ENCODE measurements at regions not wholly inside any gene's neighbourhood (a gene's known extent, or its start where the extent isn't known, plus 50 kb on each side); places are given as distances from the start of the nearest gene placed in this dataset.
"Not testable (repeated sequence)": the region's sequence is repeated elsewhere in the genome, so short reads cannot be mapped to it uniquely, and the experiment has no call there.

DNA sequence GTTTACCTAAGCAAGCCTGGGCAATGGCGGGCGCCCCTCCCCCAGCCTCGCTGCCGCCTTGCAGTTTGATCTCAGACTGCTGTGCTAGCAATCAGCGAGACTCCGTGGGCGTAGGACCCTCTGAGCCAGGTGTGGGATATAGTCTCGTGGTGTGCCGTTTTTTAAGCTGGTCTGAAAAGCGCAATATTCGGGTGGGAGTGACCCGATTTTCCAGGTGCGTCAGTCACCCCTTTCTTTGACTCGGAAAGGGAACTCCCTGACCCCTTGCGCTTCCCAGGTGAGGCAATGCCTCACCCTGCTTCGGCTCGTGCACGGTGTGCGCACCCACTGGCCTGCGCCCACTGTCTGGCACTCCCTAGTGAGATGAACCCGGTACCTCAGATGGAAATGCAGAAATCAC is 442.6 kb upstream of the MTPN start:
- DNase-seq (ENCODE audit: low read depth), result not testable (repeated sequence)

DNA sequence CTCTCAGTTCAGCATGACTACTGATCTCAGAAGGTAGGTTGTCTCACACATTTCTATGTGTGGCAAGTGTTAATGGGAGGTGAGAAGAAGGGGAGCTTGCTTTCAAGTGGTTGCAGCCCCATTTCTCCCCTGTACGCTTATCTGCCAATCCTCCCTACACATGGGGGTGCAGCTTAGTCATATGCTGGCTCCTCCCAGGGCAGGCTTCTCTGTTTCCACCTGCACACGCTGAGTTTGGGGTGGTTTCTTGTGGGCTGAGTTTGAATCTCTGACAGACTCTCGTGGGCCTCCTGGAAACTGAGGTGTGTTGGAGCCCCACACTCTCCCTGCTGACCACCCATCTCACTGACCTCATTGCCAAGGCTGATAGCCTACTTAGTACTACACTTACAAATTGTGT is 435.8 kb upstream of the MTPN start:
- no peak for DNase-seq (ENCODE audit: low read depth)

DNA sequence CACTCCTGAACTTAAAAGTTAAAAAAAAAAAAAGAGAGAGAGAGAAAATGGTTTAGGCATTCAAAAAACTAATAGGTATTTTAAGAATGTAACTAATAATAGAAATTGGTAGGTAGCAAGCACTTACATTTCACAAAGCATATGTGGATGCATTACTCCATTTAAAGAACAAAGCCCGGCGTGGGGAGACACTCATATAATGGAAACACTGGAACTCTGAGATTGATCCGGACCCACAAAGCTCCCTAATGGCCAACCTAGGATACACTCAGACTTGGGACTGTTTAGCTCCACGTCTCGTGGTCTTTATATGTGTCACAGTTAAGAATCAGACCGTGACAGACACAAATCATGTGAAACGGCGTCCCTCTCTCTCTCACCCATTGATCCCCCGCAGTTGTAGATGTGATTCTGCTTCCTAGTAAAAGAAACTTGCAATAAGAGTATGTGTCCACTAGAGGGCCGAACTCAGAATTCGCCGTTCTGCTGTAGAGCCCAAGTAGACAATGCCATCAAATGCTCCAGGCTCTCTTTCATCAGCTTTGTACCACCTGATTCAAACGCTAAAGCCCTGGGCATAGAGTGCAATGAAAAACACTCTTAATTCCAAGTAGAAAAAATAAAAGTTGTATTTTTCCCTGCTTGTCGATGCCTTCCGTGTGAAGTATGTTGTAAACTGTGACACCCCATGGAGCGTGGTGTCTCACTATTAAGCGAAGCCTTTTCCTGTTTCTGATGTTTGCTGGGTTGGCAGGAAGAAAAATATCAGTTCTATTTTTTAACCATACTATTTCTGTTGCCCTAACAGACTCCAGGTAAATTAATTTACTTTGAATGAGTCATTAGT is 429.0 kb upstream of the MTPN start:
- DNase-seq (ENCODE audit: low read depth), result no peak

DNA sequence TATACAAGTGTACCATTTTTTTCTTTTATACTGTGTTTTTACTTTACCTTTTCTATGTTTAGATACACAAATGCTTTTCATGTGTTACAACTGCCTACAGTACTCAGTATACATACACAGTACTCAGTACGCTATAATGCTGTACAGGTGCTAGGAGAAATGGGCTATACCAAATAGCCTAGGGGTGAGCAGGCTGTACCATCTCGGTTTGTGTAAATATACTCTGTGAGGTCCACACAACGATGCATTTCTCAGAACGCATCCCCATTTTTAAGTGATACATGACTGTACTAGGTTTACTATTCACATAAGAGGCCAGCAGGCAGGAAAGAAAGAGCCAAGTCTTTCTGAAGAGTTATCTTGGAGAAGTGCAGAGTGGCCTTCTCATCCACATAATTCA is 426.4 kb upstream of the MTPN start:
- no peak for DNase-seq (ENCODE audit: low read depth)

DNA sequence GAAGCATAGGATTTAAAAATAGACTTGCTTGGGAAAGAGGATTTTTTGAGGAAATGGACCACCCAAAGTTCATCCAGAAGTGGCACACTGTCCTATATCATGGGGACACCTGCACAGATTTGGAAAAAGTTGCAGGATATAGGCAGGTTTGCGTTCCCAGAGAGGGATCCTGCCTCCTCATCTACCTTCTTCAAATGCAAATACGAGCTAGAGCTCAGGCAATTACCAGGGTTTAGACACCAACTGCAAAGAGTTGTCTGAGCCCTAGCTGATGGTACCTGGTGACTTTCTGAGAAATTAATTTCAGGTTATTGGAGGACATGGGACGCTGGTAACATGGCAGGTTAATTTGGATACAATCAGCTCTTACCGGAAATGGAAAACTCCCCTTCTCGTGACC is 423.7 kb upstream of the MTPN start:
- no peak for DNase-seq (ENCODE audit: low read depth)

DNA sequence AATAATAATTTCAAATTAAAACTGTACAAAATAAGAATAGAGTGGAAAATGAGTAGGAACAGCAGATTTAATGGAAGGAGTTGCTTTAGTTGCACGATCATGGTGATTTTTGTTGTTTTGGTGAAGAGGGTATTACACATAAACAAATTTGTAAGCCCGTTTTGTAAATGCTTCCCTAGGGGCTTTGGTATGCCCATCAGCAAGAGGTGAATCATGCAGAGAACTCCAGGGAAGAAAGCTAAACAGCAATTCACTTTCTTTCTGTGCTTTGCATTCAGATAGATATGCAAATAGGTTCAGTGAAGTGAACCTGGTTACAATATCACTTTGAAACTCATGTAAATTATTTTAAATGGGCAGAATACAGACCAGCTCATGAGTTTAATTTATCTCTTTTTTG is 422.2 kb upstream of the MTPN start:
- no peak for DNase-seq (ENCODE audit: low read depth)

DNA sequence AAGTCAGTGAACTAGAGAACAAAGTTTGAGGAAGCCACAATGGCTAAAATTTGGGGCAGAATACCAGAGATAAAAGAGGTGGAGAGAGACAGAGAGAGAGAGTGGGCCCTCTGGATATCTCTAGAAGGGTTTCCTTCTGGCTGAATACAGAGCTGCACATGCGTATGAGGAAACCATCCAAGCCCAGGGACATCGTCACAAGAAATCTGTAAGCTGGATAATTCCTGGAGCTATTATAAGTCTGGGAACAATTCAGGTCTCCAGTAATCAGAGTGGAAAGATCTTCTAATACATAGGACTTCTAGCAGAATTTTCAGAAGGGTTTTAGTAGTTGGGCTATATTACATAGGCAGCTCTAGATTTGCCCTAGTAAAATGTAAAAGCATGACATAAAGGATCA is 415.7 kb upstream of the MTPN start:
- no peak for DNase-seq (ENCODE audit: low read depth)

DNA sequence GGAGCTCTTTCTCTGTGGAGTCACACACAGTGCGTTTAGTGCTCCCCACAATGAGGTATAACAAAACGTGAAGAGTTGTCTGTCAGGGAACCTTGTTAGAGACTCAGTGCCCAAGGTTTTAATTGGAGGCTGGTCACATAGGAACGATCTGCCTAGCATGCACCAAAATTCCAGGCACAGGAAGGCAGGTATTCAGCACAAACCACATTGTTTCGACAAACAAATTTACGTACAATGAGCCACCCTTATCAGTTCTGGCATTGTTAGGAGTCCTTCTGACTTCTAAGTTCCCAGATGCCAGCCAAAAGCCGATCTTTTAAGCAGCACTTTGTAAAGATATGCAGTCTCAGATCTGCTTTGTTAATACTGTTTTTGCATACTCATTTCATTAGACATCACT is 414.2 kb upstream of the MTPN start:
- DNase-seq (ENCODE audit: low read depth), result no peak

DNA sequence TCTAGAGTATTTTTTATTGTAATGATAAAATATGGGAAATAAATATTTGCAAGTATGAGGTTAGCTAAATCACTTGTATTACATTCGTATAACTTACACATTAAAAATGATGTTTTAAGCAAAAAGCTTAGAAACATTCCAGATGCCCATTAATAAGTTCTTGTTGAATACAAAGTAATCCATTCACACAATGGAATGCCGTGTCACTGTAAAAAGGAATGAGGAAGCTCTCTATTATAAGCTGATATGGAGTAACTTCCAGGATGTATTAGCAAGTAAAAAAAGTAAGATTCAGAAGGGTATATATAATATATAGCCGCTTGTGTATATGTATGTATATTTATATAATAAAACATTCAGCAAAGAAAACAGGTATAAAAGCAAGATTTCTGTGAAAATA is 412.8 kb upstream of the MTPN start:
- DNase-seq (ENCODE audit: low read depth), result no peak

DNA sequence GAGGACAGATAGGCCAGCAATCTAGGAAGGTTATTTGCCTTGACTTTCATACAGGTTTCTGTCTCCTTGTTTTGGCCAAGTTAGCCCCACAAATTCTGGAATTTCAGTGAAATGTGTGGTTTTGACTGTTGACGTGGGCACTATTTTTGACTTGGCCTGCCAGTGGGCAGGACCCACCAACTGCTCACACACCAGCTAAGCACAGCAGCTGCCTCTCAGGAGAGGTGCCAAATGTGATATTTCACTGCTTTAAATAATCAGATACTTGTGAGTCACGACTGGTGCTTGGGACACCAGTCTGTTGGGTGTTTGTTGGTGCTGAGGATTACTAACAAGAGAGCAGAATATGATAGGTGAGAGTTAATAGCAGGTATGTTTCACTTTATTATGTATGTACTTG is 409.7 kb upstream of the MTPN start:
- DNase-seq (ENCODE audit: low read depth), result no peak

DNA sequence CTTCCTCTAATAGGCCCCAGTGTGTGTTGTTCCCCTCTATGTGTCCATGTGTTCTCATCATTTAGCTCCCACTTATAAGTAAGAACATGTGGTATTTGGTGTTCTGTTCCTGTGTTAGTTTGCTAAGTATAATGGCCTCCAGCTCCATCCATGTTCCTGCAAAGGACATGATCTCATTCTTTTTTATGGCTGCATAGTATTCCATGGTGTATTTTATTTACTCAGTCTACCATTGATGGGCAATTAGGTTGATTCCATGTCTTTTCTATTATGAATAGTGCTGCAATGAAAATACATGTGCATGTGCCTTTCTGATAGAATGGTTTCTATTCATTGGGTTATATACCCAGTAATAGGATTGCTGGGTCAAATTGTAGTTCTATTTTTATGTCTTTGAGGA is 394.2 kb upstream of the MTPN start:
- DNase-seq (ENCODE audit: low read depth), result not testable (repeated sequence)

DNA sequence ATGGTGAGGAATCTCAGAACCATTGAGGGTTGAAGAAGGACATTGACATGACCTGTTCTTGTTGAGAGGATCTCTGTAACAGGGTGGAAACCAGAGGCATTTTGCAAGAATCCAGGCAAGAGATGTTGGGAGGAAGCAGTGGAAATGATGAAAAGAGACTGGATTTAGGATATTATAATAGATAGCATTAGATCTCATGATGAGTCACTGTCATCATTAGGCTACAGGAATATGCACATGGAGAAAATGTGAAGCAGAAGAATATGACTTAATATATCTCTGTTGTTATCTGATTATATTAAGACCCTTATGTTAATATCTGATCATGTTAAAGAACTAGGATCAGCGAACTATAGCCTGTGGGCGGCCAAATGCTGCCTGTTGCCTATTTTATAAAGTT is 393.0 kb upstream of the MTPN start:
- no peak for DNase-seq (ENCODE audit: low read depth)

DNA sequence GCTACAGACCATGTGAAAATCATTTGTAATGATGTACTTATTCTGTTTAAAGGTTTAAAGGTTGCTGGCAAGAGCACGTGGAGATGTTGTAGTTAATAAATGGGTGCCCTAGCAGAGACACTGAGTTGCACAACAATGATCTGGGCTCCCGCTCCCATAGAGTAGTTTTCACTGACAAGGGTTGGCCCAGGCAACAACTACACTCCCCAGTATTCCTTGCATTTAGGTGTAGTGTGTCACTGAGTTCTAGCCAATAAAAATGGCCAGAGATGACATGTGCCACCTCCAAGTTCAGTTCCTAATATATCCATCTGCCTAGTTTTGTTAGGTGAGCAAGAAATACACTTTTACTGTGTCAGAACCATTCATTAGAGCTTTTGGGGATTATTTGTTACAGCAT is 392.1 kb upstream of the MTPN start:
- DNase-seq (ENCODE audit: low read depth), result no peak

DNA sequence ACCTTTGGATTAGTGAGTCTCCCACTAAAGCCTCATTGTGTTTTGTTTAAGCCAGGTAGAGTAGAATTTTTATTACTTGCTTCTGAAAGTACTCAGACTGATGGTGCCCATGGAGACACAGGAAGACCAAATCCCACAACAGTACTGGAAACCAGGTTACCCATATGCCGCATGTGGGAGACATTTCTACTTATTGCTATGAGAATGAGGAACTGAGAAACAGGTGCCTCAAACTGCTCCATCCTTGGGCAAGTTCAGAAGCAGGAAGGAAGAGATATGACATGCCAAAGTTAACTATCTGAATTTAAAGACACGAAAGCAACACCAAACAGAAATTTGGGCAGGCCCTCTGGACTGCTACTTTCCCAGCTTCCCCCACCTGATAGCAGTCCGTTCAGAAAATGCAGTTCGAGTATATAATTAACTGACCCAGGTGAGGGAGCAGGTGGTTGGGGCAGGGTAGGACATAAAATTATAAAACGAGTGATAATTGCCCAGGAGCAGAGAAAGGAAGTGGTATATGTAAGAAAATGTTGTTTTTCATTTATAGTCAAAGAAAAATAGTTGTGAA is 382.3 kb upstream of the MTPN start:
- DNase-seq (ENCODE audit: low read depth), result no peak

DNA sequence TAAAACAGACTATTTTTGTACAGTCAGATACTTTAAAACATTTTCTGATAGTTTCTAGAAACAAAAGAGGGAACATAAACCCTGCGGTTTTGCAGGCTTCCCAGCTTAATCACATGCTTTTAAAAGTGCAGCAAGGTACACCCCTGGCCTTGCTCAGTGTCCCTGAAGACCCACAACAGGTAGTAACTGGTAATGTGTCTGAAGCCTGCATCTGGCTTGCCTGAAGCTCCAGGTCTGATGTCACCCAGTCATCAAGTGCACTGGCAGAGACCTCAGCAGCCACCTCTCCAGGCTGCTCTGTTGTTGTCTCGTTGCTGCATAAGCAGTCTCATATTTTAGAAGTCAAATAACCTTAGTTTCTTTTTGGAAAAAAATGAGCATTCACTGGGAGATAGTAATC is 376.1 kb upstream of the MTPN start:
- DNase-seq (ENCODE audit: low read depth), result no peak

DNA sequence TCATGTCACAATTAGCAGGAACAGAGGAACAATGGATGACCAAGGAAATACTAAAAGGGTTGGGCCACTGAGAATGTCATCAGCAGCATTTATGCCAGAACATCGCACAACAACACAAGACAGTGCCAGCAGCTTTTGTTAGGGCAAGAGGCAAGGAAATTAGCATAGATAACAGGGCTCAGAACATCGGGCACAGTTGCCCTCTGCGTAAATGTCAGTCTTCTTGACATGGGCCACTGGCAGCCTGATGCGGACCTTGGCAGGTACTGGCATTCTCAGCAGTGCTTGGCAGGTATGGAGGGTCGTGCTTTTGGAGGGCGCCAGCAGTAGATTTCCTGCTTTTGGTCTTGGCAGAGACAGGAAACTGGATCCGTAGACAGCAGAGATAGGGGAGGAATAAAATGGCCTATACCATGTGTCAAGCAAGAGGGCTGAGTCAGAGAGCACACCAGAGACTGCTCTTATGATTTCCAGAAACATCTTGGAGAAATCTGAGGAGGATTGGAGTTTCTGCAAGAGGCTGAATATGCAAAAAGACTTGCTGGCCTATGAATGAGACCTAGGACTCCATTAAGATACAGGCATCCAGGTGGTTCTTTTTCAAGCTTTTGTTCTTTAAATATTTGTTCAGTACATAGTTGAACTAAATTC is 371.5 kb upstream of the MTPN start:
- no peak for DNase-seq (ENCODE audit: low read depth)

DNA sequence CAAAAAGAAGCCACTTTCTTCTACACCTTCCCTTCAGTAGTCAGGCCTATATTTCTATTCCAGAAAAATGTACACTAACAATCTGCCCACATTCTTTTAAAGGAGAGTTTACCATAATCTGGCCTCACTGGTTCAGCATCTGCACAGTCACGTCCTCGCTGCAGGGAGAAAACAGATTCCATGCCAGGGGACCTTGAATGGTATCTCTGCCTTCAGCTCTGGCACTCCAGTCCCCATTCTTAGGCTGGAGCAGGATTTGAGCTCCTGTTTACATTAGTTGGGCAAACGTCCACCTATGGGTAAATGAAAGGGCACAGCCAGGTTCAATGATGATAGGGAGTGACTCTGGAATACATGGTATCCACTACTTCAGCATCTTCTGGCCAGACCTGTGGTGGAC is 371.0 kb upstream of the MTPN start:
- no peak for DNase-seq (ENCODE audit: low read depth)

DNA sequence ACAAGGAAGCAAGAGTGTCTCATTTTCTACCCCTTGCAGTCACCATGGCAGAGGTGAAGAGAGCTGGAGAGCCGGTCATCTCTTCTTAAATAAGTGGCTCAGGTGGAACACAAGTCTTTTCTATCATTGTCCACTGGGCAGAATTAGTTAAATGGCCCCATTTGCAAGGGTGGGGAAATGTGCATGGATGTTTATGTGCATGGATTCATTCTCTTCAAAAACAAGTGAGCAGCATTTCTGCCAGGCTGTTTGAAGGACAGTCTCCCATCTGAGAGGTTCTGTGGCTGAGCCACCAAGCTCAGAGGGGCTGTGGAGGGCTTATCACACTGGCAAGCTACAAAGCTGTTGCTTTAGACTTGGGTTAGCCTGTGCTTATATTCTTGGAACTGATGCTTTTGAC is 370.3 kb upstream of the MTPN start:
- DNase-seq (ENCODE audit: low read depth), result no peak

DNA sequence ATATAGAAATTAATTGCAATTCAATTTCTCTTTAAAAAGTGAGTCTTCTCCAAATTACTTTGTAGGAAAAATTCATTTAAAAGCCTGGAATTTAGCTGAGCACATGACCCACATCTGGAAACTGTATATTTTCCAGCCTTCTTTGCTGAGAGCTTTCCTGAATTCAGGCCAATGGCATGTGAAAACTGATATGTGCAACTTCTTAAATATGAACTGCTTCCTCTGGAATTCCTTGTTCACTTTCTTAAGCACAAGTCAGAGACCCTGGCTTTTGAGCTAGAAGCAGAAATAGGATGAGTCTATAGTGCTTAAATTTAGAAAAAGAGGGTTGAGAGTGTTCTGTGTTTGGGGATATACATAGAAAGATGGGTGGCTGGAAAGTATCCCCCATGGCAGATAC is 365.1 kb upstream of the MTPN start:
- no peak for DNase-seq (ENCODE audit: low read depth)

DNA sequence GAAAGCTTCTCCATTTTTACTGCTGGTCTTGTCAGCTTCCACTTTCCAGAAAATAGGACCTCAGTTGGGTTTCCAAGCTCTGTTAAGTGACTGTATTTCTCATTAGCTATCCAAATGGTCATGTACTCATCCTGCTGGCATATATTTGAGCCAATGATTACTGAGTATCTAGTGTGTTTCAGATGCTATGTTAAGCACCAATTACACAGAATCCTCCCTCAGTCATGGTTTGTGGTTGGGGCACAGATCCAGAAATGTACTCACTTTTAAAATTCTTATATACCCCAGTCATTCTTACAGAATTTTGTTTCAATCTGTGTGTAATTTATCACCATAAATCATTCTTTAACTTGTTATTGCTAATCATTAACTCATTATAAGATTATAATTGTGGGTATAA is 362.3 kb upstream of the MTPN start:
- DNase-seq (ENCODE audit: low read depth), result no peak

DNA sequence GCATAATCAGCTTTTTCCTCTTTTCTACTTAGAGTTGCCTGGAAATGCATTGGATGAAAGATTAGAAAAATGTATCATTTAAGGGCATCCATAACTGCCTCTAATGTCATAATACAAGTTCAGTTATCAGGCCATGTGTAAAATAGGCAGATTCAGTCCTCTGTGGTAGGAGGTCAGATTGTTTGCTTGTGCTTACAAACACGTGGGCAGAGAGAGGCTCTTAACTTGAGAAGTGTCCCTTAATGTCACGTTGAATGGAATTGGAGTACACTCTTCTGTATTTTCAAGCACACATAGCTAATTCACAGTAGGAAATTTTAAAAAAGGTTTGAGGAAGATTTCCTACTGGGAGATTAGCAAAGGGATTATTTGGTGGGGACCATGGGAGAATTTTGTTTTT is 359.8 kb upstream of the MTPN start:
- DNase-seq (ENCODE audit: low read depth), result no peak

DNA sequence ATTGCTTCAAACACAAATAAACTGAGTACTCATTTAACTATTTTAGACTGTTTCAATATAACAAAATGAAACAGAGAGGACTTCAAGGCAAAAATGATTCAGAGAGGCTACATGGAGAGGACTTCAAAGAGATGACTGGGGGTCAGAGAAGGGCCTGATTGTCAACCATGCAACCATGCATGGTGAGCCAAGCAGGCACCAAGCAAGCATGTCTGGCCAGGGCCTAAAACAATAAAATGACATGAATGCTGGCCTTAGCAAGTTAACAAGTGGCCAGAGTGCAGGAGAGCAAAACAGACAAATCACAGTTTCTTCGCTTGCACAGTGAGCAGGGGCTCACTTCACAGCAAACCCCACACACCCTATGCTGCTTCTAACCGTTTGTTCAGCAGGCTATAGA is 356.5 kb upstream of the MTPN start:
- DNase-seq (ENCODE audit: low read depth), result no peak

DNA sequence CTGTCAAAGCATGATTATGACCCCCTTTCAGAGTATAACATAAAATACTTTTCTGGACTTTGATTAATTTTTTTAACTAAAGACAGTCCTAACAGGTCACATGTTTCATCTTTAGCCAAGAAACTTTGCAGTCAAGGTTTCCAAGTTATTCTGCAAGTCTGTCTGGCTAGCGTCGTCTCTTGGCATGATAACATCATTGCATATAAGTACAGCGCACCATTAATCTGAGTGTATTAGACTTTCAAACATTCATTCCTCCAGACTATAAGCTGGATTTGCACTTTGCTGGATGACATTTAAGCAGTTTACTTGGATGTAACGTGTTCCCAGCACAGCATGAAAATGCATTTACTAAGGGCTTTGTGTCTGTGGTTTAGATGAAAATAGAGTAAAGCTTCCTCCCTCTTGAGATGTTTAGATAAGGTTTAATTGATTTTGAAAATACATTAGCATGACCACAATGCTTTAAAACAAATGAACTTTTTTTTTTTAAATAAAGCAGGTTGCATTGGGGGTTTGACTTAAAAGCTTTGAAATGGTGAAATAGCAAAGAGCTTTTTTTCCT is 349.0 kb upstream of the MTPN start:
- no peak for DNase-seq (ENCODE audit: low read depth)
